ENCODE measurements at regions not wholly inside any gene's neighbourhood (a gene's known extent, or its start where the extent isn't known, plus 50 kb on each side); places are given as distances from the start of the nearest gene placed in this dataset.
"Not testable (repeated sequence)": the region's sequence is repeated elsewhere in the genome, so short reads cannot be mapped to it uniquely, and the experiment has no call there.

DNA sequence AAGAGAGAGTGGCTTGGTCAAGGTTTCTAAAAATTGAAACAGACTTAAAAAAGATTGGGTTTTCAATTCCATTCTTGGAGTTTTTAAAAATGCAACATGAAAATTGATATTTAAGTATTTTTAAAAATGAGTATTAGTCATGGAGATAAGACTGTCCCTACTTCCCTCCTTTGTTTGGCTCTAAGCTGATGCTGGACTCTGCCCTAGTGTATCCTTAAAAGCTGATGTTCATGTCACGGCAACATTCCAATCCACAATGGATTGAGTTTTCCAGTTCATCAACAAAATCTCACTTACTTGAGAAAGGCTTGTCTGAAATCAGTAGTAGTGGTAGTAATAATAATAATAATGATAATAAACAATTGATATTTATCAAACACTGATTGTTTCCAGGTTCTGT, 119.0 kb upstream of the SLC38A2 start:
- DNase-seq (ENCODE audit: low spot score), result no peak

DNA sequence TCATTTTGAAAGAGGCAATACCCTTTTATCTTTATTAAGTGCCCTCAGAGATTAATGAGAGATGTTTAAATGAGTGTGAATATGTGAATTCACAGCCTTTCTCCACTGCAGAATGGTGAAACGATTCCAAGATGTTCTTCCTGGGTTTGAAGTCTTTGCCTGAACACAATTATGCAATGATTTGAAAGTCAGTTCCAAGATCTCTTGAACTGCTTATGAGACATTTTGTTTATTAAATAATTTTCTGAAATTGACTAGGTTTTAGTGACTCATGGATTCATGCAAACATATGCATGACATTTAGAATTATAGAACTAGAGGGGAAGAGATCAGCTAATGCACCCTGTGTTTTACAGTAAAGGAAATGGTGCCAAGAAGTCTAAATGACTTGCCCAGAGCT, 118.1 kb upstream of the SLC38A2 start:
- no peak for DNase-seq (ENCODE audit: low spot score)

DNA sequence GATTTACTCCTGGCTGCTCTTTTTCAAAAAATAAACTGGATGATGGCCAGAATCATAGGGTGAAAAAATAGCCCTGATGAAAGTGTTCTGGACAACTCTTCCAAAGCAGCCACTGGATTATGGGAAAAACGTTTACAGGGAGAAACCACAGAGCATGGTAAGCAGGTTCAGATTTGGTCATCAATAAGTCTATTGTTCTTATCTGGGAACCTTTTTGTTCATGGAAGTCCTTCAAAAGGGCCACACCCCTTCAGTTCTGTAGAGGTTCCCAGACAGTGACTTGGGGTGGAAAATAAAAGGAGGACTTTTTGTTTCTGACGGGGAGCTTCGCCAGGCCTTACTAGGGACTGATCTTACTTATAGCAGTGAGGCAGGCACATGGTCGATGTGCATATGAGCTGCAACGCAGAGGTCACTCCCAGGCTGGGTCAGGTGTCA, 117.4 kb upstream of the SLC38A2 start:
- peak; percentile 90 for DNase-seq (ENCODE audit: low spot score)

DNA sequence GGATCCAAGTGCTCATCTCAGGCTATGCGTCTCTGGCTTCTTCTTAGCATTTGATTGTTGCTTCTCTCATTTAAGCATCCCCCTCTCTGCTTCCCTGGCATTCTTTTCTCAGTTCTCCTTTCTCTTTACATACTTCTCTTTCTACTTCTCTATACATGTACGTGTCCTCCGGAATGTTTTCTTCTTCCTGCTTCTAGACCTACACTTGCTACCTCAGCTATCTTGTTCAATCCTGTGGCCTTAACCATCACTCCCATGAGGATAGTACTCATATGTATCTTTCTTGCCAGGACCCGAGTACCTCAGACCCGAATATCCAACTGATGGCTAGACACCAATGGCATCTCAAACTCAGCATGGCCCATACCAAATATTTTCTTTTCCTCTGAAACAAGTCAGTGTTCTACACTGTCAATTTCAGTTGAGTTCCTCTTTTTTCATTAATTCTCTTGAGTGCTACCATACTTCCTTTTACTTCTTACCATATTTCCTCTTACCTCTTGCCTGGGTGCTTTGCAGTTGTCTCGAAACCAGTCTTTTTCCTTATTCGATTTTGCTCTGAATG, 115.1 kb upstream of the SLC38A2 start:
- no peak for DNase-seq (ENCODE audit: low spot score)

DNA sequence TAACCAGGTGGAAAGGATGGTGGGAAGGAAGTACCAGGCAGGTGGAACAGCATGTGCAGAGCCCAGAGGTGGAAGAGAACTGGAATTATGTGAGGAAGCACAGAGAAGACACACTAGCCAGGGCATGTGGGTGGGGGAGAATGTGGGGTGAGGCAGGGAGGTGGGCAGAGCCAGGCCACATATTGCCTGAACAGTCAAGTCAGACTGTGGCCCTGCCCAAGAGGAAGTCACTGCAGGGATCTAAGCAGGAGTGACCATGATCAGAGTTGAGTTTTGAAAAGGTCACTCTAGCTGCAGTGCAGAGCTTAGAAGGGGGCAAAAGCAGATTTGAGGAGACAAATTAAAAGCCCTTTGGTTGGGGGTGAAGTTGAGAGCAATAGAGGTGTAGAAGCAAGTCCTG, 114.0 kb upstream of the SLC38A2 start:
- no peak for DNase-seq (ENCODE audit: low spot score)

DNA sequence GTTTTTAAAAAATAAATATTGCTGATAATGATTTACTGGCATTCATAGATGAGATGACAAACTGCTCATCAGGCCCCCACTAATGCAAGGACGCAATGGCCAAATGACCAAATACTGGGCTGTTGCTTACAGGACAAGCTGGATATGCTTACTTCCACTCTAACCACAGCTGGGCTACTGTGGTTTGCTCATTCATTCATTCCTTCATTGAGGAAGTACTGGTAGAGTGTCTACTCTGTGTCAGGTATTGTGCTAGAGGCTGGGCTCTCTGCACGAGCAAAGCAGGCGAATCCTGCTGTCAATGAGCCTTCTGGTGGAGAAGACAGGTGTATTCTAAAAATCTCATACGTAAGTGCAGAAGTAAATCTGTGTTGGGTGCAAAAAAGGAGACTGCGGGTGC, 113.3 kb upstream of the SLC38A2 start:
- no peak for DNase-seq (ENCODE audit: low spot score)

DNA sequence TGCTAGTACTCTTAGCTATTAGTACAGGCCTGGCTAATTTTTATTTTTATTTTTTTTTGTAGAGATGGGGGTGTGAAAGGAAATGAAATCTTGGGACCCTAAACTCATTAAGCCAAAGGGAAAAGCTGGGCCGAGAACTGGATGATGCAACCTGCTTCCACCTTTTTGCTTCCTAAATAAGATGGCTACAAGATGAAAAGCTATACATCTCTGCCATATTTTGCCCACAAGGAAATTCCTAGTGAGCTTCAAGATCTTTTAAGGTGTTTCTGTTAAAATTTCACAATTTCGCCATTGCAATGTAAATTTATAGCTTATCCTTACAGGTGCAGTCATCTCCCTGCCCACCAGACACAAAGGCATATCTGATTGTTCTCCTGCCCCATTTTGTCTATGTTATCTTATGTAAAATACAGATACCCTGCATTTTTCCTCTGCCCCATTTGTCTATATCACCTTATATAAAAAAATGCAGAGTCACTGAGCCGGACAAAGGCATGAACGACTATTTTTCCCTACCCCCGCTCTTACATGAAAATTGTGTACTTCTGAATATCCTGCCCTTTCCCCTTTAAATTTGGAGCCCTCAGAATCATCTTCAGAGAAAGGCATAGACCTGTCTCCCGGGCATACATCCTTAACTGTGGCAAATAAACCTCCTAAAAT, 112.0 kb upstream of the SLC38A2 start:
- DNase-seq (ENCODE audit: low spot score), result no peak

DNA sequence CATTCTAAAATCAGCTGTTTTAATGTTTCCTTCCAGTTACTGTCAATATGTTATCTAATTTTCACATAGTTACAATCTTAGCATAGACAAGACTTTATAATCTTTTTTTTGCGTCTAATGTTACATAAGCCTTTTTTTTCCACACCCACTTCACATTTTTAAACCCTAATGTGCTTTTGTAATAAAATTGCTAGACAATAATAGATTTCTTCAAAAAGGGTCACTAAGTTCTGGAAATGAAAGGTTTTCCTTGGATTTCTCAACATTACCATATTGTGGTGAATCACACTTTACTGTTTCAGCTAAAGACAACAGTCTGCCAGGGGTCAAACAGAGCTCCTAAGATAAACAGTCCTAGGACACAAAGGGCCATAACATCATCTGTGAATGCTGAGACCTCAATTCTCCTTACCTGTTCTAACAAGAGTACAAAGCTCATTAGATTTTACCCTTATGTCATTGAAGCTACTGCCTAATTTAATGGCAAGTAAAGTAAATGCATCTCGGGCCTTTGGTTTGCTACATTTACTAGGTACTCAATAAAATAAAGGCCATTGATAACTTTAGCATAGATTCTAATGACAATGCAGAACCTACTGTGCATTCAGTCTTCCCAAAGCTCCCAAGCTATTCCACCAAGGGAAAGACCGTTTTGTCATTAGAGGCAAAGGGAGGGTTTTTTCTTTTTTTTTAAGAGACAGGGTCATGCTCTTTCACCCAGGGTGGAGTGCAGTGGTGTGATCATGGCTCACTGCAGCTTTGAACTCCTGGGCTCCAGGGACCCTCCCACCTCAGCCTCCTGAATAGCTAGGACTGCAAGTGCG, 111.2 kb upstream of the SLC38A2 start:
- no peak for DNase-seq (ENCODE audit: low spot score)

DNA sequence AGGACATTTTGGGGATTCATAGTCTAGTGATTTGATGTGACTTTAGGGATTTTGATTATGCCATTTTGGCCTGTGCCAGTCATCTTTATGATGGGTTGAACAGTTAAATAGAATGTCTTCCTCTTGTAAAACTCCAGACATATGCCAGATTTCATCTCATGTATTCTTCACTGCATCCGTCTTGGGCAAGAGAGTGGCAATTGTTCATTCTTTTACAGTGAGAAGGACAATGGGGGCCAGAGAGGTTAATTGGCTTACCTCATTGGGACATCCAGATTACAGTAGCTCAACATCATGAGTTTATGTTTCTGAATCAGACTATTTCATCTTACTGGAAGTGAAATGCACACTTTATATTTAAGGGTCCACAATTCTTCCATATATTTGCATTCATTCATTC, 108.2 kb upstream of the SLC38A2 start:
- no peak for DNase-seq (ENCODE audit: low spot score)

DNA sequence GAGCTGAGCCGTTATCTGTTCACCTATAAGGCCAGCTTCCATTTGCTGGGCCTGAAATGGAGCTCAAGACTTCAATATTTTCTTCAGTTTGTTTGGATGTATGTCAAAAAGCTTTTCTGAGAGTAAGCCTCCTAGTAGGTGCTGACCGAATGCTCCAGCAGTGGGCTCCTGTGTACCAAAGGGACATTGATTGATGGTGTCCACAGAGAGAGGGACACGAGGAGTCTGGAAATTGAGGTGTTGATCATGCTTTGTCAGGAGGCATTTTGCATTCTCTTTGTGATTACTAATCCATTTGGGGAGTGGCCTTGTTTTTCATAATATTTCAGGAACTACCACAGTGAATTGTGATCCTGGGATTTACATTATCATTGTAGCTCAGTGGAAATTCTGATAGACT, 107.7 kb upstream of the SLC38A2 start:
- DNase-seq (ENCODE audit: low spot score), result no peak

DNA sequence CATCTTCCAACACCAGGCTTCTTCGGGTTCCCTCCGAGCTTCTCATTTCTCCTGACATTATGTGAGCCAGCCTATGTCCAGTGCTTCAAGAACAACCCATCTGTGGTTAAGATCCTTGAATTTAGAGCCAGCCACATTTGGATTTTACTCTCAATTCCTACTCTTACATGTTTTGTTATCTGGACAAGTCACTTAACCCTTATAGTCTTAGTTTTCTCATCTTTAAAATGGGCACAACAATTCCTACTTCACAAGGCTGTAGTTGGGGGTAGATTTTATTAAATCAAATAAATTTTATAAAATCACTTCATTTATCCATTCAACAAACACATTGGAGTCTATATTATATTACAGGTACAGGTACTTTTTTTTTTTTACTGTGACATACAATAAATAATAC, 105.5 kb upstream of the SLC38A2 start:
- no peak for DNase-seq (ENCODE audit: low spot score)

DNA sequence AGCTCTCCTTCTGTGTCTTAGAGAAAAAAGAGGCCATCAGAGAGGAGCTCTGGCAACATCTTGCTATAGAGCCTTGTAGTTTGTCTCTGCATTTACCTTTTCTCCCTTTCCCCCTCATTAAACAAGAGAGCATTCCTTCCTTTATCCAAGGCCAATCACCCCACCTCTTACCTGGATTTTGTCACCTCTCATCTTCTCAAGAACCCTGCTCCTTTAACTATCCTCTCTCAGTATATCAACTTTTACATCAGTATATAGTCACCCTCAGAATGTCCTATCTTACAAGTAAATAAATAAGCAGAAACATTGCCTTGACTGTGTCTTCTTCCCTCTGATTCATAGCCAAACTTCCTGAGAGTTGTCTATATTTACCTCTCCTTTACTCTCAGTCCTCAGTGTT, 105.0 kb upstream of the SLC38A2 start:
- DNase-seq (ENCODE audit: low spot score), result no peak

DNA sequence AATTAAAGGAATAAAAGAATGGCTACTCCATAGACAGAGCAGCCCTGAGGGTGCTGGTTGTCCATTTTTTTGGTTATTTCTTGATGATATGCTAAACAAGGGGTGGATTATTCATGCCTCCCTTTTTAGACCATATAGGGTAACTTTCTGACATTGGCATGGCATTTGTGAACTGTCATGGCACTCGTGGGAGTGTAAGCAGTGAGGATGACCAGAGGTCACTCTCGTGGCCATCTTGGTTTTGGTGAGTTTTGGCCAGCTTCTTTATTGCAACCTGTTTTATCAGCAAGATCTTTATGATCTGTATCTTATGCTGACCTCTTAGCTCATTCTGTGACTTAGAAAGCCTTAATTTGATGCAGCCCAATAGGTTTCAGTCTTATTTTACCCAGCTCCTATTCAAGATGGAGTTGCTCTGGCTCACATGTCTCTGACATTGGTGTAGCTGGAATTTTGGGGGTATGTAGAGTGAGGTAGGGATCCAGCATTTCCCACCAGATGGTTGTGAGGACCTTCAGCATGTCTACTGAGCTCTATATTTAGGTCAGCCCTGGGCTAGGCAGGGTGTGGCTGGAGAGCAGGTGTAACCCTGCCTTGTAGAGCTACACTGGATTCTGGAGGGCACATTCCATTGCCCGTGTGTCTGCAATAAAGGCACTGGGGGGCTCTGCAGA, 103.5 kb upstream of the SLC38A2 start:
- DNase-seq (ENCODE audit: low spot score), result no peak

DNA sequence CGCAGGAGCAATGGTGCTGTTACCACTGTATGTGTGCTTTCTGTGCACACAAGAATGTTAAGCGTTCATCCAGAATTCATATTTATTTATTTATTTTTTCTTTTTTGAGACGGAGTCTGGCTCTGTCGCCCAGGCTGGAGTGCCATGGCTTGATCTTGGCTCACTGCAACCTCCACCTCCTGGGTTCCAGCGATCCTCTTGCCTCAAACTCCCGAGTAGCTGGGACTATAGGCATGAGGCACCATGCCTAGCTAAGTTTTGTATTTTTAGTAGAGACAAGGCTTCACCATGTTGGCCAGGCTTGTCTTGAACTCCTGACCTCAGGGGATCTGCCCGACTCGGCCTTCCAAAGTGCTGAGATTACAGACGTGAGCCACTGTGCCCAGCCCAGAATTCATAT, 101.8 kb upstream of the SLC38A2 start:
- DNase-seq (ENCODE audit: low spot score), result not testable (repeated sequence)

DNA sequence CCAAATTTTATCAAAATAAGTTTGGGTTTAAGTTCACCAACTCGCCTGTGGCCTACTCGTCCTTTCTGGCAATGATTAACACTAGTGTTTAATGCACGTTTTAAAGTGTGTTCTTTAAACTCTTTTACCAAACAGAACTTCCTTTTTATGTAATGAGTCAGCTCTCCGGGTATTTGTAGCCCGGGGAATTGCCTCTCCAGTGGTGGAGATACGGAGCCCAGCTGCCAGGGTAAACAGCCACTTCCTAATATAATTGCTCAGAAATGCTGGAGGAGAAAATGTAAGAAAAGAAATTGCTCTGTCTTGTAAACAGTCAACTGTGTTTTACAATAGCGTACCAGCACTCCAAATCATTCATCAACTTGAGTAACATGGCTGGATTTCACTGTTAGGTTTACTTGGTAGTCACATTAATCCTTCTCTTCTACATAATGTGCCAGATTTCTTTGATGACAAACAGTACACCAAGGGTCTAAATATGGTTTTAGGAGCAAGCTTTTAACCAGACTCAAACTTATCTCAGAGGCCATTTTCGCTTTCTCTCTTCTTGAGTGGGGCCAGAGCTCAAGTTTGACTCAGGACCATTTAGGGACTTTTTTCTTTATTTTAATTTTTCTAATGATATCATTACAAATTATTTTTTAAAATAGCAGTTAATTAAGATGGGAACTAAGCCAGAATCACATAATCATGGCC, 101.2 kb upstream of the SLC38A2 start:
- DNase-seq (ENCODE audit: low spot score), result peak; percentile 84

DNA sequence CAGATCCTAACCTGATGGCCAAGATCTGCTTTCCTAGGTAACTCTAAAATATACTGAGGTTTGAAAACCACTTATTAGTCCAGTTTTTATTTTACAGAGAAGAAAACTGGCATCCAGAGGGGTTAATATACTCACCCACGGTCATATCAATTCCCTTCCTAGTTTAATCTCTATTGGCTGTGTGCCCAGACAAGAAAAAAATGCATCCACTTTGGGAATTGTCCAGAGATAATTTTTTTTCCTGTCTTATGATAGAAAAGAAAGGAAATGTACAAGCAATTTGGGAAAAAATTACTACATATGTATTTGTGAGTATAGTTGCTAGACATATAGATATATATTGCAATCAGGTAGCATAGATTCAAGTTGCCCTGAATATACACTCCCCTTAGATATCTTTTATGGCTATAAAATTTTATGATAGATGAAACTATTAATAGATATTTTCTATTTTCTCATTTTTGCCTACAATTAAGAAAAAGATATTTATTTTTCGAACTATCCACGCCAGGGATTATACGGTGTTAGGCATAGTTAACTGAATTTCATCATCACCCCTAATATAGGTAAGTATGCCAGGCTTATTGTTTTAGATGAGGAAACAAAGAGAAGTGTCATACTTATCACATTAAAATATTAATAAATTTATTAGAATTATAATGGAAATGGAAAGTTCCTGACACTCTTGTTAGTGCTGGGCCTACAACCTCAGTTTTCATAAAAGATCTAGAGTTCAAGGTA, 100.5 kb upstream of the SLC38A2 start:
- DNase-seq (ENCODE audit: low spot score), result no peak

DNA sequence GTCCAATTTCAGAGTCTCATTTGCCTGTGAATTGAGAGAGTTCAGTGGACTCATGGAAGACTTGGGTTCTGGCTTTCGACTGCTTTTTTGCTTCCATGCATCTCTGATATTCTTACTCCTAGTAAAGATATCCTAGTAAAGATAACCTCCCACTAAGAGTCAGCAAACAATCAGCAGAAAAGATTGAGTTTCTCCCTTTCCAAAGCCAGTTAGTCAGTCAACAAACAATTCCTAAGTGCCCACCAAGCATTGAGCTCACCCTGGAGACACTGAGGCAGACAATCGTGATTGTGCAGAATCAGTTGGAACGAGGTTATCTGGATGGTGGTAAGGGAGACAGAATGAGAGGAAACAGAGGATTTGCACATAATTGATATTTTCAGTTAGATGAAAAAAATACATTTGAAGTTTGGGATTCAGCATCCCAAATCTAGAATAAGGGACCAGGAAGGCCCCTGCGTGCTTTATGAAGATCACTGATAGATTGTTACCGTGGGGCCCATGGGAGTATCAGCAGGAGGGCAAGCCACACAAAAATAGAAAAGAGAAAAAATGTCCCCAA, 99.7 kb upstream of the SLC38A2 start:
- DNase-seq (ENCODE audit: low spot score), result no peak

DNA sequence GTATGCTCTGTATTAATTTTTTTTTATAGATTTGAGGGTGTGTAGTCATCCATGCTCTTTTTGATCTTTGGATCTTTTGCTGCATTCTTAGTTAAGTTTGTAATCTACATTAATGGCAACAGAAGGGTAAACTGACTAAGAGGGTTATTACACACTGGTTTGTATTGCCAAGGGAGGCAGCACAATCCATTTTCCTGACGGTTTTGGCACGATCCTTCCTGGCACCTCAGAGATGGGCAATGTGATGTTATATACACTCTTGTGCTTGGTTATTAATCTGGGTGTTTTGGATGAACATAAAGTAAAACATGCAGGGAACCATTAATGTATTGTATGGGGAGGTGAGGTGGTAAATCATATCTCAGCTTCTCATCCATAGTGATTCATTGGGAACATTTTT, 98.8 kb upstream of the SLC38A2 start:
- no peak for DNase-seq (ENCODE audit: low spot score)

DNA sequence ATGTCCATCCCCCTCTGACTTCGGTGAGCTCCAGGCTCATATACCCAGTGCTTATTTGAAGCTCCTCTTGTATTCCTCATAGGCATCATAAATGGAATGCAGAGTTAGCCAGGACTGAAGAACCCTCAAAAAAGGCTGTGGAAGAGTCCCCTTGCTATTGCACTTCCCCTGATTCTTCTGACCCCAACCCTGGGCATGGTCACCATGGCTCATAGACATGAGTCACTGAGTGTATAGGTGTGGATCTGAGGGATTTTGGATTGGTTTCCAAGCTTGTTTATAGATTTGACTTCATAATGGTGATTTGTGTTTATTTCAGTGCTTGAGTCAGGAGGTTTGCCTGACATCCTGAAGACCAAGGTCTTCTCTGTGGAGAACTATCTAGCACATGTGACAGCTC, 98.4 kb upstream of the SLC38A2 start:
- DNase-seq (ENCODE audit: low spot score), result no peak

DNA sequence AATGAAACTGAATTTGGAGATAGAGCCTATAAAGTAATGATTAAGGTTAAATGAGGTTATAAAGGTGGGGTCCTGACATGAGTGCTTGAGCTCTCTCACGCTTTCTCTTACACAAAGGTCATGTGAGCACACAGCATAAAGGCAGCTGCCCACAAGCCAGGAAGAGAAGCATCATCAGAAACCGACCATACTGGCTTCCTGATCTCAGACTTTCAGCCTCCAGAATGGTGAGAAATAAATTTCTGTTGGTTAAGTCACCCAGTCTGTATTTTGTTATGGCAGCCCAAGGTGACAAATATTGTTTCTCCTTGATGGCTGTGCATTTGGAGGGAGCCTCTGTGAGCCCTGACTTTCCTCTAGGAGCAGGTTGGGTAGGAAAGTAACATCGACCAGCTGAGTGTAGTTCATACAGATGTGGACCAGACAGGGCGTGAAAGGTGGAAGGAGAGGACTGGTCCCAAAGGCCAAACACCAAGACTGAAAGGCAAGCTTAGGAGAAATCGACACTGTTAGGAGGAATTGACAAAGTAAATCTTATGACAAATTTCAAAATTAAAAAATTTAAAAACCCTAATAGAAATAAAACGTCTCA, 97.6 kb upstream of the SLC38A2 start:
- DNase-seq (ENCODE audit: low spot score), result no peak

DNA sequence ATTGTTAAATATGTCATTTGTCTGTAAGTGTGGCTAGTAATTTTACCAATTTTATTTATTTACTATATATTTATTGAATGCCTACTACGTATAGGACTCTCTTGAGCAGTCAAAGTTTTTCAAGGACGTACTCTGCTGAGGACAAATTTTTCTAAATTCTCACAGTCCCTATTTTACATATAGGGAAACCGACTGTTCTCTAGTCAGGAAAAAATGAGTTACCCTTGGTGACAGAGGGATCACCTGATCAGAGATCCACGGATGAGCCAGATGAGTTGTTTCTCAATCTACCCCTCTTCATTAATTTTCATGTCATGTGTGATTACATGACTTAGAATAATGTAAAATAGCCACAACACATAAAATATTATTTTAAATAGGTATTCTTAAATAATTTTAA, 96.2 kb upstream of the SLC38A2 start:
- no peak for DNase-seq (ENCODE audit: low spot score)
